Kidney epithelial cell (primary cell): ENCODE measurements at regions not wholly inside any gene's neighbourhood (a gene's known extent, or its start where the extent isn't known, plus 50 kb on each side); places are given as distances from the start of the nearest gene placed in this dataset.
"Not testable (repeated sequence)": the region's sequence is repeated elsewhere in the genome, so short reads cannot be mapped to it uniquely, and the experiment has no call there.

ENCODE experiments used
- DNase-seq: peaks from one replicate; pipeline ENCODE4 v3.0.0-alpha.2; 2010; ENCODE audit warnings: low read depth
- H3K27me3 ChIP-seq: 2 replicates; pipeline ENCODE4 v1.6.0; 2011; ENCODE audit warnings: low read length; ENCODE audit not compliant: control insufficient read depth, insufficient read depth
- H3K36me3 ChIP-seq: 2 replicates; pipeline ENCODE4 v1.5.1; 2011; ENCODE audit warnings: low read length; ENCODE audit not compliant: control insufficient read depth, insufficient read depth
- H3K4me3 ChIP-seq: 2 replicates; pipeline ENCODE4 v1.5.1; 2011; ENCODE audit warnings: low read depth, mild to moderate bottlenecking, control low read depth, low read length
- CTCF ChIP-seq: IDR thresholded peaks from 2 replicates; pipeline ENCODE4 v1.5.1; 2011; ENCODE audit warnings: mild to moderate bottlenecking, moderate library complexity, low read length, control low read depth, inconsistent platforms; ENCODE audit not compliant: insufficient read depth, poor library complexity, severe bottlenecking

- DNase-seq, result no peak
- H3K4me3 ChIP-seq, result no peak overlapping the region
- H3K27me3 ChIP-seq, result no peaks in the 10 kb centered on the region
- TF ChIP-seq CTCF, result no peak
- no peaks in the 10 kb centered on the region for H3K36me3 ChIP-seq
Measured at GRCh38 chr4:127448986-127449385, 183.8 kb upstream of the INTU start.

GRCh38 chr4:127449449-127449848 is 183.3 kb upstream of the INTU start:
- DNase-seq, result no peak
- TF ChIP-seq CTCF, result no peak
- Histone ChIP-seq H3K36me3 (no peaks in the 10 kb centered on the region), H3K27me3 (no peaks in the 10 kb centered on the region), H3K4me3 (no peak overlapping the region)

- H3K36me3 ChIP-seq, result no peaks in the 10 kb centered on the region
- TF ChIP-seq CTCF, result no peak
- no peak for DNase-seq
- H3K27me3 ChIP-seq, result no peaks in the 10 kb centered on the region
- H3K4me3 ChIP-seq, result no peak overlapping the region
Measured at GRCh38 chr4:127450276-127450675, 182.5 kb upstream of the INTU start.

GRCh38 chr4:127463883-127464282 is 168.9 kb upstream of the INTU start:
- TF ChIP-seq CTCF, result no peak

GRCh38 chr4:127469542-127469941 is 163.2 kb upstream of the INTU start:
- TF ChIP-seq CTCF, result no peak

More at GRCh38 chr4:127463883-127464282, 168.9 kb upstream of the INTU start:
- no peak for DNase-seq
- Histone ChIP-seq H3K4me3 (no peak overlapping the region), H3K36me3 (no peaks in the 10 kb centered on the region), H3K27me3 (no peaks in the 10 kb centered on the region)

GRCh38 chr4:127469959-127470809 is 162.6 kb upstream of the INTU start:
- no peak for DNase-seq
- H3K36me3 ChIP-seq, result no peaks in the 10 kb centered on the region
- H3K4me3 ChIP-seq, result no peak overlapping the region
- no peaks in the 10 kb centered on the region for H3K27me3 ChIP-seq
- no peak for TF ChIP-seq CTCF

More at GRCh38 chr4:127469542-127469941, 163.2 kb upstream of the INTU start:
- Histone ChIP-seq H3K27me3 (no peaks in the 10 kb centered on the region), H3K4me3 (no peak overlapping the region), H3K36me3 (no peaks in the 10 kb centered on the region)
- no peak for DNase-seq

- H3K36me3 ChIP-seq, H3K27me3 ChIP-seq, H3K4me3 ChIP-seq, DNase-seq: not testable (repeated sequence)
Measured at GRCh38 chr4:127478271-127478670, 154.5 kb upstream of the INTU start.
